ENCODE measurements at regions not wholly inside any gene's neighbourhood (a gene's known extent, or its start where the extent isn't known, plus 50 kb on each side); places are given as distances from the start of the nearest gene placed in this dataset.

GRCh38 chr1:102742426-102742825 lies 365.9 kb downstream of the COL11A1 start:
- TF ChIP-seq CEBPB (IDR thresholded peaks at IDR 0.05) (no peak), EGR1 (IDR thresholded peaks at IDR 0.05) (no peak), EP300 (IDR thresholded peaks at IDR 0.05; ENCODE audit: borderline replicate concordance) (no peak), TAF1 (IDR thresholded peaks at IDR 0.05; ENCODE audit: low read depth) (no peak), YY1 (IDR thresholded peaks at IDR 0.05; ENCODE audit: low read depth) (no peak), CREB1 (IDR thresholded peaks at IDR 0.05; ENCODE audit: low read depth) (no peak), RAD21 (IDR thresholded peaks at IDR 0.05; ENCODE audit: low read depth) (no peak), NFIC (IDR thresholded peaks at IDR 0.05) (no peak)
- TF ChIP-seq, protein P1, sequence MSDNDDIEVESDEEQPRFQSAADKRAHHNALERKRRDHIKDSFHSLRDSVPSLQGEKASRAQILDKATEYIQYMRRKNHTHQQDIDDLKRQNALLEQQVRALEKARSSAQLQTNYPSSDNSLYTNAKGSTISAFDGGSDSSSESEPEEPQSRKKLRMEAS (IDR thresholded peaks at IDR 0.05): no peak
- TF ChIP-seq, protein P2, sequence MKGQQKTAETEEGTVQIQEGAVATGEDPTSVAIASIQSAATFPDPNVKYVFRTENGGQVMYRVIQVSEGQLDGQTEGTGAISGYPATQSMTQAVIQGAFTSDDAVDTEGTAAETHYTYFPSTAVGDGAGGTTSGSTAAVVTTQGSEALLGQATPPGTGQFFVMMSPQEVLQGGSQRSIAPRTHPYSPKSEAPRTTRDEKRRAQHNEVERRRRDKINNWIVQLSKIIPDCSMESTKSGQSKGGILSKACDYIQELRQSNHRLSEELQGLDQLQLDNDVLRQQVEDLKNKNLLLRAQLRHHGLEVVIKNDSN (IDR thresholded peaks at IDR 0.05): no peak
